Adrenal gland (tissue), 5 donors: ENCODE measurements at regions not wholly inside any gene's neighbourhood (a gene's known extent, or its start where the extent isn't known, plus 50 kb on each side); places are given as distances from the start of the nearest gene placed in this dataset.

Experiments used
- POLR2A ChIP-seq, 2 donors: fragments of 450-650 bp; IDR thresholded peaks; one replicate each; pipeline ENCODE4 v1.6.1; 2017; ENCODE audit warnings: antibody characterized with exemption in 2 of 2, mild to moderate bottlenecking in 2 of 2, moderate library complexity in 1 of 2
- TF ChIP-seq, protein P1 (sequence below), 6 experiments: fragments of 450-650 bp in 4 of 6; fragments of 200-600 bp in 2 of 6; sonication (generic) in 1 of 6; IDR thresholded peaks; 1 replicate in 5 of 6; 2 replicates in 1 of 6; pipeline versions ENCODE4 v1.5.1 to v1.8.0; 2016 to 2021; ENCODE audit warnings: antibody characterized with exemption in 6 of 6, mild to moderate bottlenecking in 2 of 6, moderate library complexity in 1 of 6
- donor health status: DM: no; HTN: no; CAD: no.

- TF ChIP-seq, protein P1, sequence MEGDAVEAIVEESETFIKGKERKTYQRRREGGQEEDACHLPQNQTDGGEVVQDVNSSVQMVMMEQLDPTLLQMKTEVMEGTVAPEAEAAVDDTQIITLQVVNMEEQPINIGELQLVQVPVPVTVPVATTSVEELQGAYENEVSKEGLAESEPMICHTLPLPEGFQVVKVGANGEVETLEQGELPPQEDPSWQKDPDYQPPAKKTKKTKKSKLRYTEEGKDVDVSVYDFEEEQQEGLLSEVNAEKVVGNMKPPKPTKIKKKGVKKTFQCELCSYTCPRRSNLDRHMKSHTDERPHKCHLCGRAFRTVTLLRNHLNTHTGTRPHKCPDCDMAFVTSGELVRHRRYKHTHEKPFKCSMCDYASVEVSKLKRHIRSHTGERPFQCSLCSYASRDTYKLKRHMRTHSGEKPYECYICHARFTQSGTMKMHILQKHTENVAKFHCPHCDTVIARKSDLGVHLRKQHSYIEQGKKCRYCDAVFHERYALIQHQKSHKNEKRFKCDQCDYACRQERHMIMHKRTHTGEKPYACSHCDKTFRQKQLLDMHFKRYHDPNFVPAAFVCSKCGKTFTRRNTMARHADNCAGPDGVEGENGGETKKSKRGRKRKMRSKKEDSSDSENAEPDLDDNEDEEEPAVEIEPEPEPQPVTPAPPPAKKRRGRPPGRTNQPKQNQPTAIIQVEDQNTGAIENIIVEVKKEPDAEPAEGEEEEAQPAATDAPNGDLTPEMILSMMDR (IDR thresholded peaks at IDR 0.05) = no peak
- no peak for TF ChIP-seq POLR2A (IDR thresholded peaks at IDR 0.05)
Measured at GRCh38 chr3:40850861-40851260, 326.1 kb downstream of the ZNF621 start.
